Left ventricle myocardium inferior (tissue), 1 donor: ENCODE measurements at regions not wholly inside any gene's neighbourhood (a gene's known extent, or its start where the extent isn't known, plus 50 kb on each side); places are given as distances from the start of the nearest gene placed in this dataset.

Experiments used
- DNase-seq: peaks from one replicate; pipeline ENCODE4 v3.0.0-alpha.2; 2020
- H3K27ac ChIP-seq: fragments of 200-600 bp; replicated peaks from 2 replicates; pipeline ENCODE4 v1.8.0; 2021
- H3K27me3 ChIP-seq: fragments of 200-600 bp; 2 replicates; pipeline ENCODE4 v1.8.0; 2021; ENCODE audit warnings: low read depth
- H3K36me3 ChIP-seq: fragments of 200-600 bp; 2 replicates; pipeline ENCODE4 v1.8.0; 2021
- H3K4me1 ChIP-seq: fragments of 200-600 bp; 2 replicates; pipeline ENCODE4 v1.8.0; 2021
- H3K4me3 ChIP-seq: fragments of 200-600 bp; 2 replicates; pipeline ENCODE4 v1.8.0; 2021; ENCODE audit warnings: mild to moderate bottlenecking, moderate library complexity
- H3K9me3 ChIP-seq: fragments of 200-600 bp; replicated peaks from 2 replicates; pipeline ENCODE4 v1.8.0; 2021
- intact Hi-C: fragments of 100-400 bp; cut with micrococcal nuclease; formaldehyde crosslinking; loops from one replicate; pipeline ENCODE4 v1.11.0; 2022
- microRNA-seq: library from miRNA; unstranded; fragments of <30 nt; microRNA quantifications from one replicate; pipeline ENCODE4 v1.2.0, GENCODE V29; 2020
- TF ChIP-seq, protein P1 (sequence below): fragments of 200-600 bp; IDR thresholded peaks from 2 replicates; pipeline ENCODE4 v1.8.0; 2021; ENCODE audit warnings: antibody characterized with exemption, mild to moderate bottlenecking, borderline replicate concordance
- donor health status: DM: no; HTN: yes; CAD: no; lungs with severe emphysema.

DNA sequence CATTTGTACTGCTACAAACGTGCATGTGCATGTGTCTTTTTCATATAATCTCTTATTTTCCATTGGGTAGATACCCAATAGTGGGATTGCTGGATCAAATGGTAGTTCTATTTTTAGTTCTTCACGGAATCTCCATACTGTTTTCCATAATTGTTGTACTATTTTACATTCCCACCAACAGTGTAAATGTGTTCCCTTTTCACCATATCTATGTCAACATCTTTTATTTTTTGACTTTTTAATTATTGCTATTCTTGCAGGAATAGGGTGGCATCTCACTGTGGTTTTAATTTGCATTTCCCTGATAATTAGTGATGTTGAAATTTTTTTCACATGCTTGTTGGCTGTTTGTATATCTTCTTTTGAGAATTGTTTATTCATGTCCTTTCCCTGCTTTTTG, 59.3 kb upstream of the PACRGL start:
- Histone ChIP-seq H3K4me1 (no peaks in the 10 kb centered on the region), H3K27me3 (no peaks in the 10 kb centered on the region), H3K27ac (no peak overlapping the region), H3K4me3 (no peak overlapping the region), H3K36me3 (no peaks in the 10 kb centered on the region), H3K9me3 (peaks cover 21% of the 10 kb centered on the region)
- DNase-seq: no peak
- TF ChIP-seq, protein P1, sequence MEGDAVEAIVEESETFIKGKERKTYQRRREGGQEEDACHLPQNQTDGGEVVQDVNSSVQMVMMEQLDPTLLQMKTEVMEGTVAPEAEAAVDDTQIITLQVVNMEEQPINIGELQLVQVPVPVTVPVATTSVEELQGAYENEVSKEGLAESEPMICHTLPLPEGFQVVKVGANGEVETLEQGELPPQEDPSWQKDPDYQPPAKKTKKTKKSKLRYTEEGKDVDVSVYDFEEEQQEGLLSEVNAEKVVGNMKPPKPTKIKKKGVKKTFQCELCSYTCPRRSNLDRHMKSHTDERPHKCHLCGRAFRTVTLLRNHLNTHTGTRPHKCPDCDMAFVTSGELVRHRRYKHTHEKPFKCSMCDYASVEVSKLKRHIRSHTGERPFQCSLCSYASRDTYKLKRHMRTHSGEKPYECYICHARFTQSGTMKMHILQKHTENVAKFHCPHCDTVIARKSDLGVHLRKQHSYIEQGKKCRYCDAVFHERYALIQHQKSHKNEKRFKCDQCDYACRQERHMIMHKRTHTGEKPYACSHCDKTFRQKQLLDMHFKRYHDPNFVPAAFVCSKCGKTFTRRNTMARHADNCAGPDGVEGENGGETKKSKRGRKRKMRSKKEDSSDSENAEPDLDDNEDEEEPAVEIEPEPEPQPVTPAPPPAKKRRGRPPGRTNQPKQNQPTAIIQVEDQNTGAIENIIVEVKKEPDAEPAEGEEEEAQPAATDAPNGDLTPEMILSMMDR: no peak
- intact Hi-C loops: no loop called here

DNA sequence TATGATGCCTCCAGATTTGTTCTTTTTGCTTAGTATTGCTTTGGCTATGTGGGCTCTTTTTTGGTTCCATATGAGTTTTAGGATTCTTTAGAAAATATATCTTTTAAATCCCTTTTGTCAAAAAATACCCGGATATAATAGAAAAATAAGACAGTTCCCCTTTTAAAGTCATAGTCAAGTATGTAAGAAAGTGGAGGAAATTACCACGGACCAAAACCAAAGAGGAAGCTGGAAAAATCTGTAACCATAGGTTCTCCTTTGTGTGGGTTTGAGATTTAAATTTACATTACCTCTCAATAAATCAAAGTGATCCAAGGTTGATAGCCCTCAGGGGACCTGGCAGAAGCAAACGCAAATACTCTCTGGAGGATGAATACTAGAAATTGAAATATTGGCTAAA, 58.3 kb upstream of the PACRGL start:
- Histone ChIP-seq H3K27me3 (no peaks in the 10 kb centered on the region), H3K9me3 (peaks cover 21% of the 10 kb centered on the region), H3K4me1 (no peaks in the 10 kb centered on the region), H3K4me3 (no peak overlapping the region), H3K27ac (no peak overlapping the region), H3K36me3 (no peaks in the 10 kb centered on the region)
- TF ChIP-seq, protein P1: no peak
- intact Hi-C loops: no loop called here
- DNase-seq: no peak

DNA sequence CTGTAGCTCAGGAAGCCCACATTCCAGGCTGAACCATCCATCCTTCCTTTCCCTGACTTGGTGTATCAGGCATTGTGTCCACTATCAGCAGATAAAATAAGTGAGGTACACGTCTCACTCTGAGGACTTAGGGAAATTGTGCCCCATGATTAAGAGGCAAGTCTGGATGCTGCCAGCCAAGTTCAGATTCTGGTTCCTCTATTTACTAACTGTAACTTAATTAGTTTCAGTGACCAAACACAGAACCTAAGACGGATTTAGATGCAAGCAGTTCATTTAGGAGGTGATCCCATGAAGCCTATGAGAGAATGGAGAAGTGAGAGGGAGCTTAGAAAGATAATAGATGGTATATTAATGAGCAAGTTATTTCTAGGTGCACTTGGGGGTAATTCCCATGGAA, 56.6 kb upstream of the PACRGL start:
- Histone ChIP-seq H3K27me3 (no peaks in the 10 kb centered on the region), H3K4me1 (no peaks in the 10 kb centered on the region), H3K4me3 (no peak overlapping the region), H3K36me3 (no peaks in the 10 kb centered on the region), H3K9me3 (peaks cover 21% of the 10 kb centered on the region), H3K27ac (no peak overlapping the region)
- intact Hi-C loops: no loop called here
- TF ChIP-seq, protein P1: no peak
- no peak for DNase-seq

DNA sequence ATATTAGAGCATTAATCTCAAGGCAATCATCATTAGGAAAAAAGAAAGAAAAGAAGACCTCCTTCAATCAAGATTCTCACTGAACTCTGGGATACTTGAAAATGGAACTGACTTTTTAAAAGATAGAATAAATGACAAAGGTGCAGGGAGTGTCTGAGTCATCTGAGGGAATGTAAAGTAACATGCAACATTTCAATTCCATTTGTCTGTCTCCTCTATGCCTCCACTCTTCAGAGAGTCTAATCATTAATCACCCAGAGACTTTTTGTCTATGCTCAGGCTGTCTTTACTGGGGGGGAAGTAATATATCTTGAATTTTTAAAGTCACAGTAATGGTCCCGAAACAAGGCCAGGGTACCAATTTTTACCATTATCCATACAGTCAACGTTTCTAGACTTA, 55.0 kb upstream of the PACRGL start:
- Histone ChIP-seq H3K27me3 (no peaks in the 10 kb centered on the region), H3K4me1 (no peaks in the 10 kb centered on the region), H3K4me3 (no peak overlapping the region), H3K27ac (no peak overlapping the region), H3K36me3 (no peaks in the 10 kb centered on the region), H3K9me3 (peaks cover 21% of the 10 kb centered on the region)
- intact Hi-C loops: no loop called here
- TF ChIP-seq, protein P1: no peak
- no peak for DNase-seq

DNA sequence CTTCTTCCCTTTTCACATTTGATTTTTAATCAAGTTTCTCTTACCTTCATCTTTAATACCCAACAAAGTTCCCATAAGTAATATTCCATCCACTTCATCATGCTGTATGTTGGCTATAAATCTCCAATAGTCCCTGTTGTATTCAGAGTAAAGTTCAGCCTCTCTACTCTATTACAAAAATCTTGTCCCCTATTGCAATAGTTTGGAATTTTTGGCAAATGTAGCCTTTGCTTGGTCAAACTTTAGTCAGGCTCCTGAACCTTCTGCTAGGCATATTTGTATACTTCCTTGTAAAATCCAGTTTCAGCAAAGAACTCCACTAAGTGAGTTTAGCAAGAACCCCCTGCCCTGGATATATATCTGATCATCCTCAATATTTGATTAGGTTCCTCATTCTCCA, 54.0 kb upstream of the PACRGL start:
- TF ChIP-seq, protein P1: no peak
- H3K4me1 ChIP-seq: no peaks in the 10 kb centered on the region
- H3K4me3 ChIP-seq: no peak overlapping the region
- intact Hi-C loops: no loop called here
- peaks cover 21% of the 10 kb centered on the region for H3K9me3 ChIP-seq
- H3K27ac ChIP-seq: no peak overlapping the region
- H3K27me3 ChIP-seq: no peaks in the 10 kb centered on the region
- no peaks in the 10 kb centered on the region for H3K36me3 ChIP-seq
- DNase-seq: no peak

Small RNA genes in the stretch of these regions (microRNA-seq; reads per million reads assigned to microRNA genes)
- gene MIR218-1: 16.5 reads per million, percentile 34 among the genes with 10 or more reads in this experiment
